ENCODE measurements at regions not wholly inside any gene's neighbourhood (a gene's known extent, or its start where the extent isn't known, plus 50 kb on each side); places are given as distances from the start of the nearest gene placed in this dataset.

- TF ChIP-seq CTCF (IDR thresholded peaks at IDR 0.05) = no peak
- DNase-seq = no peak
- Mint-ChIP-seq H3K9me3 (no peaks in the 10 kb centered on the region), H3K4me3 (no peak overlapping the region), H3K27ac (no peak overlapping the region), H3K27me3 (ENCODE audit: insufficient read depth) (no peaks in the 10 kb centered on the region), H3K4me1 (ENCODE audit: low read depth) (no peaks in the 10 kb centered on the region), H3K36me3 (ENCODE audit: low read depth) (no peaks in the 10 kb centered on the region)
Measured at GRCh38 chr13:63129995-63130394, 1714.3 kb upstream of the PCDH20 start.

- no peak for TF ChIP-seq CTCF (IDR thresholded peaks at IDR 0.05)
- Mint-ChIP-seq H3K27ac (no peak overlapping the region), H3K27me3 (ENCODE audit: insufficient read depth) (no peaks in the 10 kb centered on the region)
Measured at GRCh38 chr13:63128716-63129115, 1713.1 kb upstream of the PCDH20 start.

GRCh38 chr13:63124863-63125262, 1709.2 kb upstream of the PCDH20 start:
- H3K4me3 Mint-ChIP-seq = no peak overlapping the region
- no peaks in the 10 kb centered on the region for H3K9me3 Mint-ChIP-seq
- no peaks in the 10 kb centered on the region for H3K27me3 Mint-ChIP-seq (ENCODE audit: insufficient read depth)
- peak; percentile 74 for TF ChIP-seq CTCF (IDR thresholded peaks at IDR 0.05)
- peak; percentile 2 for DNase-seq
- H3K27ac Mint-ChIP-seq = no peak overlapping the region
- no peaks in the 10 kb centered on the region for H3K36me3 Mint-ChIP-seq (ENCODE audit: low read depth)
- H3K4me1 Mint-ChIP-seq (ENCODE audit: low read depth) = no peaks in the 10 kb centered on the region

More at GRCh38 chr13:63128716-63129115, 1713.1 kb upstream of the PCDH20 start:
- DNase-seq = no peak
- H3K4me1 Mint-ChIP-seq (ENCODE audit: low read depth) = no peaks in the 10 kb centered on the region
- no peak overlapping the region for H3K4me3 Mint-ChIP-seq
- H3K9me3 Mint-ChIP-seq = no peaks in the 10 kb centered on the region
- no peaks in the 10 kb centered on the region for H3K36me3 Mint-ChIP-seq (ENCODE audit: low read depth)

- H3K4me3 Mint-ChIP-seq = no peak overlapping the region
- H3K9me3 Mint-ChIP-seq = peaks cover 6% of the 10 kb centered on the region; the same call in 1 of the 2 replicates
- DNase-seq = no peak
- no peaks in the 10 kb centered on the region for H3K4me1 Mint-ChIP-seq (ENCODE audit: low read depth)
- H3K27ac Mint-ChIP-seq = no peak overlapping the region
- H3K27me3 Mint-ChIP-seq (ENCODE audit: insufficient read depth) = no peaks in the 10 kb centered on the region
- no peaks in the 10 kb centered on the region for H3K36me3 Mint-ChIP-seq (ENCODE audit: low read depth)
- TF ChIP-seq CTCF (IDR thresholded peaks at IDR 0.05) = no peak
Measured at GRCh38 chr13:63120883-63121282, 1705.2 kb upstream of the PCDH20 start.

GRCh38 chr13:63117710-63118109, 1702.1 kb upstream of the PCDH20 start:
- no peak for TF ChIP-seq CTCF (IDR thresholded peaks at IDR 0.05)
- no peaks in the 10 kb centered on the region for H3K36me3 Mint-ChIP-seq (ENCODE audit: low read depth)
- no peaks in the 10 kb centered on the region for H3K27me3 Mint-ChIP-seq (ENCODE audit: insufficient read depth)
- peaks cover 11% of the 10 kb centered on the region for H3K9me3 Mint-ChIP-seq
- no peaks in the 10 kb centered on the region for H3K4me1 Mint-ChIP-seq (ENCODE audit: low read depth)
- no peak overlapping the region for H3K27ac Mint-ChIP-seq
- no peak for DNase-seq
- no peak overlapping the region for H3K4me3 Mint-ChIP-seq
